Activated gamma-delta T cell treated with anti-CD3 and anti-CD28 coated beads, Interleukin-2, amount 50 U/mL, for 16 hours (primary cell): ENCODE measurements at regions not wholly inside any gene's neighbourhood (a gene's known extent, or its start where the extent isn't known, plus 50 kb on each side); places are given as distances from the start of the nearest gene placed in this dataset.
"Not testable (repeated sequence)": the region's sequence is repeated elsewhere in the genome, so short reads cannot be mapped to it uniquely, and the experiment has no call there.

Source experiments
- DNase-seq: peaks from one replicate; pipeline ENCODE4 v3.0.0-alpha.2; 2020; ENCODE audit warnings: low read depth

GRCh38 chr21:5103880-5104561 is 5417.4 kb upstream of the TPTE start:
- not testable (repeated sequence) for DNase-seq

- not testable (repeated sequence) for DNase-seq
Measured at GRCh38 chr21:5104562-5104928, 5416.8 kb upstream of the TPTE start.

DNA sequence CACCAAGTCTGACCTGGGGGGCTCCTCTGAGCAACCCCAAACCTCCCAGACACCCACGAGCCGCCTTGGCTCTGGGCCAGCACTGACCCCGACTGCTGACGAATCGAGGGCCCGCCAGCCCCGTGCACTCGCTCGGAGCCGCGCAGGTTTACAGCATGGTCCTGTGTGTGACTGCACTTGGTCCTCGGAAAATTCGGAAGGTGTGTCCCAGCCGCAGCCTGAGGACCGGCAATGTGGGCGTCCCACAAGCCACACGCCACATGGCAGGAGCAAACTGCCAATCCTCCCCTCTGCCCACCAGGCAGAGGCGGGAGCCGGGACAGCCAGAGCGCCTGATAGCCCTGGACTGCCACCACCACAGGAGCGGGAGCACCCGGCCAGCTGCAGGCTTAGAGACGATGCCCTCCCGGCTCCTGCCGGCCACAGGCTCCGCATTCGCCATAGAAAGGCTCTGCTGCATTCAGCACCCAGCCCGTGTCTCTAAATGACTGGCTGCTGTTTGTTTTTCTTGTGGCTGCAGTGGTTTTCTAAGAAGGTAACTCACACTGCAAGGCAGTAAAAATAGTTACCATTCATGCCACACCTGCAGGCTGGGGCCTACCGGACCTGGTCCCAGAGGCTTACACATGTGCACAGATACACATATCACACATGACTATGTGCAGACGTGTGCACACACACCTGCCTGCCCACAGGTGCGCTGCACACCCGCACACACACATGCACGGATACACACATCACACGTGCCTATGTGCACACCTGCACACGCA is 5415.3 kb upstream of the TPTE start:
- DNase-seq, result not testable (repeated sequence)

GRCh38 chr21:5106767-5107464 is 5414.5 kb upstream of the TPTE start:
- not testable (repeated sequence) for DNase-seq

DNA sequence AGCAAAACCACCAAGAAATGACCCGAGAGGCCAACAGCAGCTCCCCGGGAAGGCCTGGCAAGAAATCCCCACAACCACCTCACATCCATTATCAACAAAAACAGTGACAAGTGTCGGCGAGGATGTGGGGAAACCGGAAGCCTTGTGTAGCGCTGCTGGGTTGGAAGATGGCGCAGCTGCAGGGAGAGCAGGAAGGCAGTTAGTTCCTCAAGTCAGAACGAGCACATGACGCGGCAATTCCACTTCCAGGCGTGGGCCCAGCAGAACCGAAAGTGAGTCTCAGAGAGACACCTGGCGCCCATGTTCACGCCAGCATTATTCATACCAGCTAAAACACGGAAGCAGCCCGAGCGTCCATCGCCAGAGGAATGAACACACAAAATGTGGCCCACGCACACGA is 5413.7 kb upstream of the TPTE start:
- not testable (repeated sequence) for DNase-seq

GRCh38 chr21:5108048-5108775 is 5413.2 kb upstream of the TPTE start:
- not testable (repeated sequence) for DNase-seq

DNA sequence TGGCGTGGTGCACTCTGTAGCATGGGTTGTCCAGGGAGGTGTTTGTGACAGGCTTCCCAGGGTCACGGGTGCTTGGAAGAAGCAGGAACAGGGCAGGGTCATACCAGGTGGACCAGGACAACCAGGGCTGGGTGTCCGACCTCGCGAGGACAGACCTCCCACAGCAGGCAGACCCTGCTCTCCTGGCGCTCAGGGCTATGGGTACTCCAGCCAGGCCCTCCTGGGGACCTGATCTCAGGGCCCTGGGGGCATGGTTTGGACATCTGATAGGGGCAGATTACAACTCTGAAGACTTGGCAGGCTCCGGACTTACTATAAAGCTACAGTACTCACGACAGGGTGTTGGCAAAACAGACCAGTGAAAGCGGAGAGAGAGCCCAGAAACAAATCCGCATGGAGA is 5410.2 kb upstream of the TPTE start:
- not testable (repeated sequence) for DNase-seq

DNA sequence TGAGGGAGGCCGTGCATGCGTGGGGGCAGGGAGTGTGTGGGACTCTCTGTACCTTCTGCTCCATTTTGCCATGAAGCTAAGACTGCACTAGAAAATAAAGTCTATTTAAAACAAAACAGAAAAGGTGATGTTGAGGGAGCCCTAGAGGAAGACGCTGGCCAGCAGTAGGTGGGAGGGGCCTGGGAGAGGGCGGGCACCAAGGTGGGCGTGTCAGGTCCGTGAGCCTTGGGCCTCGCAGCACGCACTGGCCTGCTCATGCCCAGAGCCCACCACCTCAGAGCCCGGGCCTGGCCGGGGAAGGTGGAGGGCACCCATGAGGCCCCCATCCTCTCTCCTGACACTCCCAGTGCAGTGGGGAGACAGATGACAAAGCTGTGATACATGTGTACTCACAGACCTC is 5408.3 kb upstream of the TPTE start:
- not testable (repeated sequence) for DNase-seq

DNA sequence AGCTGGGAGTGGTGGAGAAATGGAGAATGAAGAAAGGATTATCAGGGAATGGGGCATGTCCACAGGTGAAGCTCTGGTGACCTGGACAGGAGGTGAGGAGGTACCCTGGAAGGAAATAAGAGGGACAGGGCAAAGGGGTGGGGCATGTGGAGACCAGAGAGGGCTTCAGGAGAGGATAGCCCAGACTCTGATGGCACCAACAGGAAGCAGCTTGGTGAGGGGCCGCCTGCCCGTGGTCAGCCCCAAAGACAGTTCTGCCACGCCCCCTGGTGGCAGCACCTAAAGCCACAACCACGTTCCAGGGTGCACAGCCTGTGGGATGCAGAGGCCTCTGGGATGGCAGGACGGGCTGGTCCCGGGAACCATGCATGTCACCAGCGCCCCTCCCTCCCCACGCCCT is 5406.9 kb upstream of the TPTE start:
- not testable (repeated sequence) for DNase-seq

DNA sequence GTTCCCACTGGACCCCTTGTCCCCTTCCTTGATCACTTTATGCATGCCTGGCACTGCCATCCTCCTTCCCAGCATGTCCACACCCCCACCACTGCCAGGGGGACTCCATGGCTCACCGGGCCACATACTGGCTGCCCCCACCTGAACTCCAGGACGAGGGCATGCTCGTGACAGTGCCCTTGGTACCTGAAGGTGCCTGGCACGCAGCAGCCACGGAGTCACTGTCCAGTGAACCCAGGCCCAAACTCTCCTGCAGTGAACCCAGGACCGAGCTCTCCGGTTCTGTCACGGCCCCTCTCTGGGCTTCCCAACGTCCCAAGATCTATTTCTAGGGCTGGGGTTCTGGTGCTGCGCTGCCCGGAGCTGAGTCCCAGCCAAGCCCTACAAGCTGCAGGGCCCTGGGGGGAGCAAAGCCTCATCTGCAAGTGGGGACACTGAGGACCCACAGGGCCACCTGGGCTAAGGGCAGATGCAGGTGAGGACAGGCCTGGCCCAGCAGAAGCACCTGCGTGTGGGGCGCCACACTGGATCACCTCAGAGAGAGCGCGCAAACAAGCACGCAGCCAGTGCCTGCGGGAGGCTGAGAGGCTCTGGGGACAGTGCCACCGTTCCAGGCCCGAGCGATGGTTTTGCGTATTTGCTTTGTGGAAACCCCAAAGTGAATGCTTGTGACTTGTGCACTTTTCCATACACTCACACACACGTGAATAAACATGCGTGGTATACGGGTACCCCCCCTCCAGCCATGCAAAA is 5406.3 kb upstream of the TPTE start:
- not testable (repeated sequence) for DNase-seq

GRCh38 chr21:5115646-5116343 is 5405.6 kb upstream of the TPTE start:
- not testable (repeated sequence) for DNase-seq

- not testable (repeated sequence) for DNase-seq
Measured at GRCh38 chr21:5116344-5117123, 5404.8 kb upstream of the TPTE start.

GRCh38 chr21:5117135-5117534 is 5404.2 kb upstream of the TPTE start:
- DNase-seq, result not testable (repeated sequence)

DNA sequence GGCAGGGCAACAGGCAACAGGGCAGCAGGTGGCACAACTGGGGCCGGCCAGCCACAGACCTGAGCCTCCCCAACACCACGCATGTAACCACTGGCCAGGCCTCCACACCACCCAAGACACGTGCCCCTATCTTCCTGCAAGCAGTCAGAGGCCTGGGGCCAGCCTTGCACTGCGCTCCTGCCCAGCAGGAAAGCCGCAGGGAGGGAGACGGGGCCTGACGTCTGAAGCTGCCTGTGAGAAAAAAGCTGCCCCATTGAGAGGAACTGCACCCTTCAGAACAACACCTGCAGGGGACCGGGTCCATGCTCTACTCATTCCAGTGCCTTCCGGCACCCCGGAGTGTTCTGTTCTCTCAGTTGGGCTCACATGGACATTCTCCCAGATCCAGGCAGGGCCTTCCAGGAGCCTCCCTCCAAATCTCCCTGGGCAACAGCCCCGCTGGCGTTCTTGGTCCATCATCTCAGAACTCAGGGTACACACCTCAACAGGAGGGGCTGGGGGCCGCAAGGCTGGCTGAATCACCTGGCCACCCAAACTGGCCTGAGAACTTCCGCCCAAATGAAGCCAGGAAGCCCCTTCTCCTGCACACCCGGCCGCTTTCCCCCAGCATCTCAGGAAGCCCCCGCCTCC is 5403.6 kb upstream of the TPTE start:
- DNase-seq, result not testable (repeated sequence)

- DNase-seq, result not testable (repeated sequence)
Measured at GRCh38 chr21:5118296-5118679, 5403.1 kb upstream of the TPTE start.

DNA sequence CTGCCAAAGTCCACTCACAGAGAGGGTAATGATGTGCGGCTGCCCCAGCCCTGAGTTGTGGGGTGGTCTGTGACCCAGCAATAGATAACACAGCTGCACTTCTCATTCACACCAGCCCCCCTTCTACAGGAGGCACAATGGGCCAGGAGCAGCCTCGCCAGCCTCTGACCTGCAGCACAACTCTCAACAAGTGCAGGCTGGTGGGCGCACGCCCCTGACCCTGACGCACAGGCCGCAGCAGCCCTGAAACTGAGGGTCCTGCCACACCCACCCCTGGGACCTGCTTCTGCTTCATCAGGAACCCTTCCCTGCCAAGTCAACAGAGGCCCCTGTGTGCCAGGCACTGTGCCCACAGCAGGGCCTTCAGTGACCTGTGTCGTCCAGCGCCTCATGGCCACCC is 5402.2 kb upstream of the TPTE start:
- DNase-seq, result not testable (repeated sequence)

DNA sequence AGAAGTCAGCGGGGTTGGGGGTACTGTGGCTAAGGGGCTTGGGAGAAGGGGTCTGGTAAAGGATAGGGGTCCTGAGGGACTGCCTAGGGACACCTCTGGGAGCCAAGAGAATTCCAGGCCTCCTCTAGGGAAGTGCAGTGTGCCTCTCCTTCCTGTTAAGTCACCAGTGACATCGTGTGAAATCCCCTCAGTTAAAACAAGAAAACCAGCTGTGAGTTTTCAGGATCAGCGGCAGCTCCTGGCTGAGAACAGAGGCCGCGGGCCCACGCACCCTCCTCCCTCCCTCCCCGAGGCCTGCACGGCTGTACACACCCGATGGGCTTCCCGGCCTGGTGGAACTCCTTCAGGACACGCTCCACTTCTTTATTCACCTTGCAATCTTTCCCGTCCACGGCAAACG is 5400.0 kb upstream of the TPTE start:
- not testable (repeated sequence) for DNase-seq

DNA sequence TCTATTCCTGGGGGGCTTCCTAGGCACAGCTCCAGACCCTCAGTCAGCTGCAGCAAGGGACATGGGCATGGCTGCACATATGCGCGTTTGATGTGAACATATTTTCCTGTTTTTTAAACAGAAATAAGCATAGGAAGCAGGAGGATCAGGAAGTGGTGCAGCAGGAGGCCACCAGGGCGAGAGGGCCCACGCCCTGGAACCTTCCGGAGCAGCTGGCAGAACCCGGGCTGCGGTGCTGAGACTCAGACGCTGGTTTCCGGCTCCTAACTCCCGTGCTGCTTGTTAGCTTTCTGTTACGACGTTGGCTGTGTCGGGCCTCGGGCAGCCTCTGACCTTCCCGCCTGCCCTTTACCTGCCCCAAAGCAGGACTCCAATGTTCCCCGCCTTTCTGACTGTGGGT is 5399.5 kb upstream of the TPTE start:
- not testable (repeated sequence) for DNase-seq

- DNase-seq, result peak; percentile 41
Measured at GRCh38 chr21:5123655-5124054, 5397.7 kb upstream of the TPTE start.
